Medulla oblongata (tissue), 1 donor: ENCODE measurements at regions not wholly inside any gene's neighbourhood (a gene's known extent, or its start where the extent isn't known, plus 50 kb on each side); places are given as distances from the start of the nearest gene placed in this dataset.

Source experiments
- DNase-seq: peaks from one replicate; pipeline ENCODE4 v3.0.0-alpha.2; 2015; ENCODE audit errors: extremely low spot score

GRCh38 chr13:106898231-106898630, 330.3 kb upstream of the ARGLU1 start:
- DNase-seq = no peak

GRCh38 chr13:106888148-106888547, 320.2 kb upstream of the ARGLU1 start:
- DNase-seq = no peak

GRCh38 chr13:106887686-106888085, 319.7 kb upstream of the ARGLU1 start:
- DNase-seq = no peak

- DNase-seq = no peak
These were observed 316.0 kb upstream of the ARGLU1 start for GRCh38 chr13:106883976-106884375.

DNA sequence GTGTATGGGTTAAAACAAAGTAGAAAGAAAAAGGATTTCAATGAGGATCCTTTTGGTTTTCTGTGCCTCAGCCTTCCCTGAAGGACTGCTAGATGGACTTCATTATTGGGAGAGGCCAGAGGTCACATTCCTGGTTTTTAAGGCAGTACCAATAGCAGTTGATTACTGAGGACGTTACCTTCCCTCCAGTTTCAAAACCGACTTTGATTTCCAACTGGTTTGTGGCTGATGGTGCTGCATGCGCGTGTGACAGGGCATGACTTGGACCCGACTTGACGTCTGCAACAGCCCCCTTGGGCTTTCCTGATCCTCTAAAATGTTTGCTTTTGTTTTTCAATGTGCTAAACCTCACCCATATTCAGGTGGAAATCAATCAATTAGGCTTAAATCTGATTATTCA, 314.3 kb upstream of the ARGLU1 start:
- DNase-seq = no peak

- no peak for DNase-seq
These were observed 311.9 kb upstream of the ARGLU1 start for GRCh38 chr13:106879806-106880205.

DNA sequence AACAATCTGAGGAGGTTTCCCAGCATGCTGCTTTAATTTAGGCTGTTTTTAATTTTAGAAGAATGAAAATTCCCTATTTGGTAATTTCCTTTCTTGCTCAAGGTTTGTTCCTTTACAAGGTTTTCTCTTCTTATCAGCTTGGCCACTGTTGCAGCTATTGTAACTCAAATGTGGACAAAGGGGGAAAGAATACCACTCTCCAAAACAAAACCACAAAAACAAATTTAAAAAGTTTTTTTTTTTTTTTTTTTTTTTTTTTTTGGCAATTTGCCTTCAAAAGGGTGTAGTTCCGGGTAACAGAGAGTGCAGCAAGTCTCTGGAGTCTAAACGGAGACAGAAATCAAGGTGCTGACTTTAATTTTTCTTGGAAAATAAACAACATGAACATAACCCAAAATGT, 306.4 kb upstream of the ARGLU1 start:
- DNase-seq = no peak

DNA sequence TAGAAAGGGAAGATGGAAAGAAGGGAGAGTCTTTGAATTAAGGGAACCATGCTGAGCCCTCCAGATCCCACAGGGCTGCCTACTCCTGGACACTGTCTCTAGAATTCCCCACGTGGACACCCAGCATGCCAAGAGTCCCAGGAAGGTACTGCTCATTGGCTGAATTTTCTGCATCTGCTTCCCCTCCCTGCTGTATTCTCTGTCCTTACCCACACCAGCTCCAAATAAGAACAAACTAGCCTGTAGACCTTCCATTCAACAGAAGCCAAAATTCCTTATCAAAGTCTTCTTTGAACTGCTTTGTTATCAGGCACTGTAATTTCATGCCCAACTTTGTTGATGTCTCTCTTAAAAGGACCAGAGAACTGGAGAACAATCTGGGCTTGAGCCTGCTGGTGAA, 305.9 kb upstream of the ARGLU1 start:
- no peak for DNase-seq

DNA sequence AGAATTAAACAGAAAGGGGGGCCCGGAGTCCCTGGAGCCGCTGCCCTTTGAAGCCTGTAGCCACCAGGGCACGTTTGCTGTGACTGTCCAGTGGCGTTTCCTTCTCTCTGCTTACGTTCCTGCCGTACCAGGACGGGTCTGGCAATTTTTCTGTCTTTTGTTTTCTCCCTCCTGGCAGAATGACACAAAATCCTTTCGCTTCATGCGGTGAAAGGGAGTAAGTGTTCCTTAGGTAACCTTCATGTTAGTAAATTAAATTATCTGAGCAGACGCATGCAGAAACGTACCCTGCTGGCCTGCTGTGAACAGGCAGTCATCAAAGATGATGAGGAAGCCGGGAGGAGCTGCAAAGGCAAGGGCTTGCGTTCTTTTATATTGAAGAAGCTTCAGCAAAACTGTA, 299.3 kb upstream of the ARGLU1 start:
- peak; percentile 24 for DNase-seq

DNA sequence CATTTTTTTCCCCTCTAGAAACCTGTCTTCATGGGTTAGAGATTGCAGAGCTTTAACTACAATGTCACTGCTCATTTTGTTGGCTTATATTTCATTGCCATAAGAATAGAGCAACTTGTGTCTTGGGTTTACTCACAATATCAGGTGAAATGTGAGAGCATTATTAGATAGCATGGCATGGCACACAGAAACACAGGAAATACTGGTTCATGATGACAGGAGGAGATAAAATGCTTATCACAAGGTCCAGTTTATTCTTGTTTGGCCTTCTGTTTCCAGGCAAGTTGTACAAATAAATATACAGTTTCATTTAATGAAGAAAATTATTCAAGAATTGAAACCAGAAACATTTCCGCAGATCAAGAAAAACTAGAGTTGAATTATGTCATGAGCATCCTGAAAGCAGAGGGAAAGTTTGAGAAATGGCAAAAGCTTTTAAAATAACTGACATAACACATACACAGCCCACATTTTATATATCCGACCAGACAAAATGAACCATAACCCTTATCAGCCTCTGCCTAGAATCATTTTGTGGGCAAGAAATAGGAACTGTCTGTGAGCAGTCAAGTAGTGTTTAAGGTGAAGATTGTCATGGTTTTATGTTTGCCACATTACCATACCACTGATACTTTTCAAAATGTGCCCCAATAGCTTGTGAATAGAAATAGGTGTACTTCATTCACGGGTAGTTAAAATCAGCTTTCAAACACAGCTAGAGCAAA, 297.9 kb upstream of the ARGLU1 start:
- DNase-seq = no peak

GRCh38 chr13:106859533-106859904, 291.6 kb upstream of the ARGLU1 start:
- DNase-seq = no peak

GRCh38 chr13:106858903-106859532, 291.1 kb upstream of the ARGLU1 start:
- no peak for DNase-seq

DNA sequence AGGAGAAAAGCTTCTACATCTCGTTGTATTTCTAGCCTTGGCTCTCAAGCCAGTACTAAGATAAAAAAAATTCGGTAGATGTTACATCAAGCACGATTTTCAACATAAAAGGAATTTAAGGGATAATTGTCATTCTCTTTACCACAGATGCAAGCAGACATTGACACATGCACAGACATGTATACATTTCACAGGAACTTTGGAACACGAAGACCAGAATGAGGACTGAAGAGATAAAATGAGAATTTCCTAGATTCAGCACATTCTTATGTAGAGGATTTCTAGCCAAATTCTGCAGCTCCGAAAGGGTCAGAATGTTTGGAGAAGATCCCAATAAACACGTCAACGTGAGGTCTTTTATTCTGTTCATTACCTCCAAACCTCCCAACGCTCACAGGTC, 284.5 kb upstream of the ARGLU1 start:
- DNase-seq = no peak

DNA sequence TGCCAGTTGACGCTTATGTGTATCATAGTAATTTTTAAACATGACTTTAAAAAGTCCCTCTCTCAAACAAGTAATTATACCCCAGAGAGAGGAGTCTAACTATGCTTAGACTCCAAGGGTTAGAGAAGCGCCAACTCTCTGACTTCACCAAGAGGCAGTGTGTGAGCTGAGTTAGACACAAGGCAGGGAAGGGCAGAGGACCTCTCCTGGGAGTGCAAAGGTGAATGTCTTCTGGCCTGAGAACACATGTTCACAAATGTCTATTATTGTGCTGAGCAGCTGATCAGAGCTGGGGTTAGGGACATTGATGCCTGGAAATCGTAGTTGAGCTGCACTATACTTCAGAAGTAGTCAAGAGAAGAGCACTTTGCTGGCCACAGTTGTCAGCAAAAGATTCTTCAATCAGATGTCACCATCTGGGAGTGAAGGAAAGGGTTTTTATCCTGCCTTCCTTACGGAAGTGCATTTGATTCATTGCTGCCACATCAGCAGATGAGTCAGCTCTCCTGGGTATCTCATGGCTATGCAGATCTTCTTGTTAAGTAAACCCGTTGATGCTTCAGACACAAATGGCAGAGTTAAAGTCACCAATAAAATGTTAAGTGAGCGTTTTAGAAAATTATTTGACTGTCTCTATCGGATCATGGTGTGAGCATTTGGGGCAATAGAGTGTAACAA, 283.2 kb upstream of the ARGLU1 start:
- no peak for DNase-seq

- no peak for DNase-seq
These were observed 278.9 kb upstream of the ARGLU1 start for GRCh38 chr13:106846571-106847448.

DNA sequence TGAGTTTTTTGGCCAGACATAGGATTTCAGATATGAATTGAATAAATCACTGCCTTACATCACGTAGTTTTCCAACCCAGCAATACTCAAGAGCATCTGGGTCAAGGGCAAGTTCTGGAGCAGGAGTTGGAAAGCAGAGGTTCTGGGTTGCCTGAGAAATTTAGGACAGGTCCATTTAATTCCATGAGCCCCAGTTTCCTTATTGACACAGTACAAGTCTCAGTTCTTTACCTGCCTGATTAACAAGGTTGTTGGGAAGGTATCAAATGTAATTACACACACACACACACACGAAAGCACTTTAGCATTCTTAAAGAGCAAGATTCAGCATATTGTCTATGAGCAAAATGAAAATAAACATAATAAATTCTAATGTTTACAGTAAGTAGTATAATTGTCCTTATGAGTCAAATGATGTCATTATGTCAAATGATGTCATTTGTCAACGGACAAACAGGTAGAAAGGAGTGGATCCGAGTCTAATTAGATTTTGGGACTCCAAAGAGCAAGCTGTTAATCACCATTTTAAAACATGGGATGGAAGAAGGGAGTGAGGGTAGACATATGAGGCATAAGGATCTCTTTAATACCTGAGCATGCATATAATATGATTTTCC, 268.4 kb upstream of the ARGLU1 start:
- DNase-seq = no peak

DNA sequence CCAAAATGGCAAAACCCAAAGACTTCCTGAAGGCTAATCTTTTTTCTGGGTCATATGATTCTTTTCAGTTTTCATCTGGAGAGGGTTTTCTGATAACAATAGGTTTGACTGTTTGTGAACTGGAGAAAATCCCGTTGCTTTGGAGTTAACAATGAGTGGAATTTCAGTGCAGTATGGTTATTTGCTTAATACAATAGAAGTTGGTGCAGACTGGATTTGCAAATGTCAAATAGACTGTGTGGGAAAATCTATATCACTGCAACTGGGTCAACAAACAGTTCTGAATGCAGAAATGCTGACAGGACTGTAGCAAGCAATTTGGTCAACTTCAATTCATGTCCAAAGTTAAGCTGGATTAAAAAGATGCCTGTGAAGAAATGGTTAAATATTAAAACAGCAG, 267.5 kb upstream of the ARGLU1 start:
- no peak for DNase-seq

- no peak for DNase-seq
These were observed 254.0 kb upstream of the ARGLU1 start for GRCh38 chr13:106821979-106822378.

DNA sequence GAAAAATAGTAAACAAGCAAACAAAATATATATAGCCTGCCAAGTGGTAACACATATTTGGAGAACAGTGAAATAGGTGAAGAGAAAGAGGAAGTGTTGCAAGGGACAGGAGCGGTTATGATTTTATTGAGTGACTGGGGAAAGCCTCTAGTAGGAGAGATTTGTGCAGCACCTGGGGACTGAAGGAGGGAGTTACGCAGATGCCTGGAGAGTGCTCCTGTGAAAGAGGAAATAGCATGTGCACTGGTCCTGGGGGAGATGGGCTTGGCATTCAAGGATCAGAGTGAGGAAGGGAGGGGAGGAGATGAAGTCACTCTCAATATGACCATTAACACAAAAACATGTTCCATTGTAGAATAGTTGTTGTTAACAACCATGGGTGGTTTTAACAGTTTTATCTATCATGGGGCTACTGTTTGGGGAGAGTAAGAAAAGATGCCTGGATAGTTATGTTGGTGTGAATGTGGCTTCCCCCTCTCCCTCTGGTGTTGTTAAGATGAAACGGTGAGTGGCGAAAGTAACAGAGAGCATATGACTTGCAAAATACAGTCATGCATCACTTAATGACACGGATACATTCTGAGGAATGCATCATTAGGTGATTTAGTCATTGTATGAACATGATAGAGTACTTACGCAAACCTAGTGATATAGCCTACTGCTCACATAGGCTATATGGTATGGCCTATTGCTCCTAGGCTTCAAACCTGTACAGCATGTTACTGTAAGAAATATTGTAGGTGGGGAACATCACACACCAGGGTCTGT, 251.7 kb upstream of the ARGLU1 start:
- DNase-seq = no peak

- DNase-seq = no peak
These were observed 251.0 kb upstream of the ARGLU1 start for GRCh38 chr13:106818971-106819370.

GRCh38 chr13:106815545-106815944, 247.6 kb upstream of the ARGLU1 start:
- DNase-seq = no peak
